CD4-positive, CD25-positive, alpha-beta regulatory T cell (primary cell): ENCODE measurements at regions not wholly inside any gene's neighbourhood (a gene's known extent, or its start where the extent isn't known, plus 50 kb on each side); places are given as distances from the start of the nearest gene placed in this dataset.

Experiments
- ATAC-seq, 2 donors: fragments of 150-1000 bp; cut with Tn5 transposase; one replicate each; pipeline ENCODE4 v1.10.0; 2021; ENCODE audit warnings: low read depth in 2 of 2, moderate number of reproducible peaks in 2 of 2, moderate library complexity in 1 of 2
- DNase-seq, 3 donors: peaks; one replicate each; pipeline versions ENCODE4 v3.0.0 to v3.0.0-alpha.2; 2012 to 2022; ENCODE audit warnings: mixed read lengths in 1 of 3
- H3K27ac ChIP-seq: one replicate; pipeline ENCODE4 v1.7.0; 2013; ENCODE audit warnings: mild to moderate bottlenecking, low read length; ENCODE audit not compliant: insufficient read depth, poor library complexity, severe bottlenecking
- H3K27me3 ChIP-seq: one replicate; pipeline ENCODE4 v1.7.0; 2013; ENCODE audit warnings: low read length; ENCODE audit not compliant: control insufficient read depth, insufficient read depth
- H3K36me3 ChIP-seq: one replicate; pipeline ENCODE4 v1.7.0; 2013; ENCODE audit warnings: mild to moderate bottlenecking, low read length, moderate library complexity; ENCODE audit not compliant: control insufficient read depth, insufficient read depth
- H3K4me1 ChIP-seq: 2 replicates; pipeline ENCODE4 v1.7.0; 2013; ENCODE audit warnings: mild to moderate bottlenecking, low read length; ENCODE audit not compliant: insufficient read depth, control insufficient read depth, poor library complexity, severe bottlenecking
- H3K4me3 ChIP-seq: one replicate; pipeline ENCODE4 v1.7.0; 2013; ENCODE audit warnings: low read depth, mild to moderate bottlenecking, low read length, moderate library complexity
- H3K9me3 ChIP-seq, 2 experiments: 1 replicate in 1 of 2; 2 replicates in 1 of 2; pipeline ENCODE4 v1.7.0; 2013; ENCODE audit warnings: low read length in 2 of 2, mild to moderate bottlenecking in 1 of 2, moderate library complexity in 1 of 2; ENCODE audit not compliant: control insufficient read depth in 2 of 2
- H3K27ac Mint-ChIP-seq, 3 donors: one replicate each; pipeline ENCODE4 v1.8.0; 2020 to 2022; ENCODE audit warnings: mild to moderate bottlenecking in 3 of 3, mixed read lengths in 3 of 3, moderate library complexity in 2 of 3
- H3K27me3 Mint-ChIP-seq: one replicate; pipeline ENCODE4 v1.8.0; 2022; ENCODE audit warnings: mild to moderate bottlenecking, mixed read lengths
- H3K36me3 Mint-ChIP-seq: one replicate; pipeline ENCODE4 v1.8.0; 2020; ENCODE audit warnings: mixed read lengths
- H3K4me1 Mint-ChIP-seq, 4 donors: one replicate each; pipeline ENCODE4 v1.8.0; 2020 to 2022; ENCODE audit warnings: mixed read lengths in 4 of 4, mild to moderate bottlenecking in 1 of 4
- H3K4me3 Mint-ChIP-seq, 4 donors: one replicate each; pipeline ENCODE4 v1.8.0; 2020 to 2022; ENCODE audit warnings: mild to moderate bottlenecking in 4 of 4, mixed read lengths in 4 of 4, moderate library complexity in 3 of 4
- H3K9me3 Mint-ChIP-seq, 7 donors: one replicate each; pipeline ENCODE4 v1.8.0; 2020 to 2022; ENCODE audit warnings: mixed read lengths in 7 of 7, mild to moderate bottlenecking in 3 of 7, moderate library complexity in 2 of 7

GRCh38 chr15:95674031-95674430 lies 656.5 kb upstream of the NR2F2 start:
- Mint-ChIP-seq H3K4me1 (peaks cover 7 to 13% (median 10%) of the 10 kb centered on the region in 4 donors), H3K4me3 (no peak overlapping the region), H3K27me3 (peaks cover 4% of the 10 kb centered on the region), H3K27ac (no peak overlapping the region), H3K9me3 (peaks cover 0 to 4% (median 2%) of the 10 kb centered on the region in 7 donors), H3K36me3 (no peaks in the 10 kb centered on the region)
- no peak overlapping the region for H3K4me3 ChIP-seq
- H3K27ac ChIP-seq, result no peak overlapping the region
- DNase-seq (no peak), ATAC-seq (no peak)
- no peaks in the 10 kb centered on the region for H3K27me3 ChIP-seq
- peaks cover 3% of the 10 kb centered on the region for H3K4me1 ChIP-seq
- H3K9me3 ChIP-seq, result no peaks in the 10 kb centered on the region
- H3K36me3 ChIP-seq, result no peaks in the 10 kb centered on the region

GRCh38 chr15:95676500-95676899 lies 654.0 kb upstream of the NR2F2 start:
- H3K27ac Mint-ChIP-seq, result no peak overlapping the region
- Histone ChIP-seq H3K4me3 (no peak overlapping the region), H3K36me3 (no peaks in the 10 kb centered on the region), H3K27ac (no peak overlapping the region), H3K27me3 (no peaks in the 10 kb centered on the region), H3K9me3 (no peaks in the 10 kb centered on the region), H3K4me1 (no peaks in the 10 kb centered on the region)
- H3K9me3 Mint-ChIP-seq, result peaks cover 0 to 4% (median 2%) of the 10 kb centered on the region in 7 donors
- no peak overlapping the region for H3K4me3 Mint-ChIP-seq
- ATAC-seq, result no peak
- no peaks in the 10 kb centered on the region for H3K36me3 Mint-ChIP-seq
- no peak for DNase-seq
- H3K4me1 Mint-ChIP-seq, result no peaks in the 10 kb centered on the region
- peaks cover 4% of the 10 kb centered on the region for H3K27me3 Mint-ChIP-seq

- no peak for ATAC-seq
- H3K27ac Mint-ChIP-seq, result no peak overlapping the region
- no peaks in the 10 kb centered on the region for H3K27me3 ChIP-seq
Observed at GRCh38 chr15:95679847-95680582, 650.5 kb upstream of the NR2F2 start.

GRCh38 chr15:95680728-95681127 lies 649.8 kb upstream of the NR2F2 start:
- Mint-ChIP-seq H3K9me3 (peaks cover 0 to 8% (median under 1%) of the 10 kb centered on the region in 7 donors), H3K4me3 (no peak overlapping the region), H3K27me3 (peaks cover 14% of the 10 kb centered on the region), H3K4me1 (peaks cover 0 to 4% (median 0%) of the 10 kb centered on the region in 4 donors), H3K27ac (no peak overlapping the region), H3K36me3 (no peaks in the 10 kb centered on the region)
- ATAC-seq (no peak), DNase-seq (no peak)
- H3K4me3 ChIP-seq, result no peak overlapping the region
- H3K9me3 ChIP-seq, result no peaks in the 10 kb centered on the region
- no peaks in the 10 kb centered on the region for H3K36me3 ChIP-seq
- H3K27ac ChIP-seq, result no peak overlapping the region
- H3K27me3 ChIP-seq, result no peaks in the 10 kb centered on the region
- H3K4me1 ChIP-seq, result no peaks in the 10 kb centered on the region

More at GRCh38 chr15:95679847-95680582, 650.5 kb upstream of the NR2F2 start:
- Mint-ChIP-seq H3K36me3 (no peaks in the 10 kb centered on the region), H3K9me3 (peaks cover 0 to 9% (median 4%) of the 10 kb centered on the region in 7 donors), H3K4me3 (no peak overlapping the region), H3K4me1 (peaks cover 0 to 4% (median 0%) of the 10 kb centered on the region in 4 donors), H3K27me3 (peaks cover 16% of the 10 kb centered on the region)
- Histone ChIP-seq H3K4me3 (no peak overlapping the region), H3K36me3 (no peaks in the 10 kb centered on the region), H3K4me1 (no peaks in the 10 kb centered on the region), H3K9me3 (no peaks in the 10 kb centered on the region), H3K27ac (no peak overlapping the region)
- DNase-seq, result no peak

GRCh38 chr15:95681836-95682544 lies 648.5 kb upstream of the NR2F2 start:
- Mint-ChIP-seq H3K4me3 (no peak overlapping the region), H3K4me1 (peaks cover 0 to 4% (median 0%) of the 10 kb centered on the region in 4 donors), H3K27ac (no peak overlapping the region), H3K36me3 (no peaks in the 10 kb centered on the region), H3K27me3 (peaks cover 12% of the 10 kb centered on the region), H3K9me3 (peaks cover 0 to 8% (median 0%) of the 10 kb centered on the region in 7 donors)
- Histone ChIP-seq H3K4me1 (no peaks in the 10 kb centered on the region), H3K27me3 (no peaks in the 10 kb centered on the region), H3K27ac (no peak overlapping the region), H3K9me3 (no peaks in the 10 kb centered on the region), H3K36me3 (no peaks in the 10 kb centered on the region), H3K4me3 (no peak overlapping the region)
- DNase-seq (no peak), ATAC-seq (no peak)

GRCh38 chr15:95684126-95684525 lies 646.4 kb upstream of the NR2F2 start:
- H3K27me3 Mint-ChIP-seq, result peaks cover 16% of the 10 kb centered on the region
- Histone ChIP-seq H3K36me3 (no peaks in the 10 kb centered on the region), H3K4me3 (no peak overlapping the region), H3K4me1 (no peaks in the 10 kb centered on the region), H3K9me3 (no peaks in the 10 kb centered on the region), H3K27ac (no peak overlapping the region), H3K27me3 (no peaks in the 10 kb centered on the region)
- DNase-seq (no peak), ATAC-seq (no peak)
- H3K4me1 Mint-ChIP-seq, result peaks cover 0 to 4% (median 0%) of the 10 kb centered on the region in 4 donors
- peaks cover 0 to 8% (median 0%) of the 10 kb centered on the region in 7 donors for H3K9me3 Mint-ChIP-seq
- no peaks in the 10 kb centered on the region for H3K36me3 Mint-ChIP-seq
- no peak overlapping the region for H3K4me3 Mint-ChIP-seq
- no peak overlapping the region for H3K27ac Mint-ChIP-seq

- peaks cover 0 to 8% (median 0%) of the 10 kb centered on the region in 7 donors for H3K9me3 Mint-ChIP-seq
Observed at GRCh38 chr15:95684693-95685115, 645.8 kb upstream of the NR2F2 start.

More at GRCh38 chr15:95684693-95685115, 645.8 kb upstream of the NR2F2 start:
- Histone ChIP-seq H3K9me3 (no peaks in the 10 kb centered on the region), H3K27me3 (no peaks in the 10 kb centered on the region), H3K27ac (no peak overlapping the region), H3K4me3 (no peak overlapping the region), H3K4me1 (no peaks in the 10 kb centered on the region), H3K36me3 (no peaks in the 10 kb centered on the region)
- Mint-ChIP-seq H3K4me3 (no peak overlapping the region), H3K4me1 (peaks cover 0 to 4% (median 0%) of the 10 kb centered on the region in 4 donors), H3K27ac (no peak overlapping the region), H3K36me3 (no peaks in the 10 kb centered on the region), H3K27me3 (peaks cover 16% of the 10 kb centered on the region)
- DNase-seq (no peak), ATAC-seq (no peak)
